AML-193 (cell line): ENCODE measurements at regions not wholly inside any gene's neighbourhood (a gene's known extent, or its start where the extent isn't known, plus 50 kb on each side); places are given as distances from the start of the nearest gene placed in this dataset.

Experiments used
- DNase-seq, 2 experiments: peaks; one replicate each; lab custom pipeline; 2025; lab: John Stamatoyannopoulos, UW

- no peak for DNase-seq
Observed at GRCh38 chr11:92276773-92277172, 52.2 kb downstream of the FAT3 start.

GRCh38 chr11:92277871-92278270 lies 53.3 kb downstream of the FAT3 start:
- no peak for DNase-seq

DNA sequence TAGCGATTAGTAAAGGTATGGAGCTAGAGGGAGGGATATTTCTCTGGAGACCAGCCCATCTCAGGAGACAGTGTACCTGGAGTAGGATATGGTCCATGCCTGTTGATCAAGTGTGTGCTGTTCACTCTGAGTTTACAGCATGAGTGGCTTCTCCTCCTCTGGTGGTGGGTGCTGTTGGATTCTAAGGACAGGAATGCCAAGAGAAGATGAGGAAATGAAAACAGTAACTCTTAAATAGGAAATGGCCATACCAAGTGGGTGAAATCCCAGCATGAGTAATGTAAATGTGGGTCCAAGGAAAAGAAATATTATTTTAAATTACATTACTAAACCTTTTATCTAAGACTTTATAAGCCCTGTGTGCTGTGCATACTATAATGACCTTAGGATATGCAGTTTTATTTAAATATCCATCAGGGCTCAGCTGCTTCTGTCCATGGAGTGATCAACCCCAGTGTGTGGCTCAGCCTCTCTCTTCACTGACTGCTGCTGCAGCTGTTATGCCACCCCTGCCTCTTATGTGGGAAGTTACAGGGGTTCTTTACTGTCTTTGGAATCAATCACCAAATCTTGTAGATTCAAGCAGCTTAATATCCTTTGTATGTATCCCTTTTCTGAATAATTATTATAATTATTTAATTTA lies 54.3 kb downstream of the FAT3 start:
- no peak for DNase-seq

DNA sequence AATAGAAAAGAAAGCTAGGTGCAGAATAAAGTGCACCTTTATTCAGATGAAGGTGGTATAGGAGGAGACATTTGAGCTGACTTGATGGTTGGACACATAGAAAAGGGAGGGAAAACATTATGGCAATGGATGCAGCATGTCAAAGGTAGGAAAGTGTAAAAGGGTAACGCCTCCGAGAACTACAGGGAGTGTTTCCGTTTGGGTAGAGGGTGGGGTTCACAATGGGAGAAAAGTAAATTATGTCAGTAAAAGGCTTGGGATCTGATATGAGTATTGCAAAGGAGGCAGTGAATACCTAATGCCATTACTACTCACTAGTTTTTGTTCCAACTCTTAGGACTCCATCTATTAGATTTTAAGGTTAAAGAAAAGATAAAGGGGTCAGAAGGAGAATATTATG lies 59.5 kb downstream of the FAT3 start:
- DNase-seq, result no peak

DNA sequence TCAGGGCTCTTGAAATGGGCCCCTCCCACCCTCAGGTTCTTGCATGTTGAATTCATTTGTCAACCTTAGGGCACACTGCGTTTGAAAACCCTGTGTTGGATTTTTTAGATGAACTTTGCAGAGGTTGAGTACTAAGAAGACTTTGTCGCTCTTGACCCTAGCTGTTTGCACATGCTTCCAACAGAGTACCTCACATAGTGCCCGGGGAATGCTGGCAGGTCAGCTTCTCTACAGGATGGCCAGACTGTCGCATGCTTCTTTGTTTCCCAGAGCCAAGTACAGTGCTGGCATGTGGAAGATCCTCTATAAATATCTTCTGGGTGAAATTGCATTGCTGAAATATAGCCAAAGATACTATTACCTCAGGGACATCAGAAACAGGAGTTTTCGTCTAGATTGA lies 59.9 kb downstream of the FAT3 start:
- no peak for DNase-seq

- no peak for DNase-seq
Observed at GRCh38 chr11:92285776-92286175, 61.2 kb downstream of the FAT3 start.

- no peak for DNase-seq
Observed at GRCh38 chr11:92286709-92287108, 62.1 kb downstream of the FAT3 start.

GRCh38 chr11:92295175-92296137 lies 70.8 kb downstream of the FAT3 start:
- DNase-seq, result no peak

- DNase-seq, result no peak
Observed at GRCh38 chr11:92296138-92296515, 71.5 kb downstream of the FAT3 start.

- no peak for DNase-seq
Observed at GRCh38 chr11:92297567-92298553, 73.2 kb downstream of the FAT3 start.

- DNase-seq, result no peak
Observed at GRCh38 chr11:92300876-92301275, 76.3 kb downstream of the FAT3 start.

DNA sequence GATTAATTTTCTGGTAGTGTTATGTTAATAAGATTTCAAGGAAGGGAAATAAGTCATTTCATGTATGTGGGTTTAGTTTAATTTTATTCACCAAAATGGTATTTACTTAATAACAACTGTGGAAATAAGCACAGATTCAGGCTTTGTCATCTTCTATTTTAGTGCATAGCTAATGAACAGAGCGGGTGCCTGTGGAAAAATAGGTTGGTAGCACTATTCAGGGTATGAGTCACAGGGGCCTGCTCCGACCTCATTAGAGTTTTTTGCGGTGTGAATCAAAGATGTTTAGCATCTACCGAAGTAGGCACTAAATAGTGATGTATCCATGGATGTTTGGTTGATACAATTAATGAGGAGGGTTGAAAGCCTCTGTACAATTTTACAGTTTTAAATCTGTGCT lies 78.2 kb downstream of the FAT3 start:
- no peak for DNase-seq

DNA sequence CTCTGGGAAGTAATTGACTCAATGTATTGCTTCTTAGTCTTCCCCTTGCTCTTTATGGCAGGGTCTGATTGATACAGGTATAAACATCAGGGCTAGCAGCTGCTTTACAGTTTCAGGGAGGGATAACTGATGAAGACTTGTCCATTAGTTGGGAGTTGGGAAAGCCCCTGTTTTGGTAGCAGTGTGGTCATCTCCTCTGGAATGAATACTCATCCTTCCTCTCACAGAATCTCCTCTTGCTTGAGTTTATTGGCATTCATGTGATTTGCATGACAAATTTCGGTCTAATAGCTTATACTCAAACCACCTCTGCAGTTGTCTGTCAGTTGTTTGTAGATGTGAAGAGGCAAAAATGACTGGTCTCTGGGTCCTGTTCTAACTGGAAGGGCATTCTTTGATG lies 79.7 kb downstream of the FAT3 start:
- DNase-seq, result no peak

DNA sequence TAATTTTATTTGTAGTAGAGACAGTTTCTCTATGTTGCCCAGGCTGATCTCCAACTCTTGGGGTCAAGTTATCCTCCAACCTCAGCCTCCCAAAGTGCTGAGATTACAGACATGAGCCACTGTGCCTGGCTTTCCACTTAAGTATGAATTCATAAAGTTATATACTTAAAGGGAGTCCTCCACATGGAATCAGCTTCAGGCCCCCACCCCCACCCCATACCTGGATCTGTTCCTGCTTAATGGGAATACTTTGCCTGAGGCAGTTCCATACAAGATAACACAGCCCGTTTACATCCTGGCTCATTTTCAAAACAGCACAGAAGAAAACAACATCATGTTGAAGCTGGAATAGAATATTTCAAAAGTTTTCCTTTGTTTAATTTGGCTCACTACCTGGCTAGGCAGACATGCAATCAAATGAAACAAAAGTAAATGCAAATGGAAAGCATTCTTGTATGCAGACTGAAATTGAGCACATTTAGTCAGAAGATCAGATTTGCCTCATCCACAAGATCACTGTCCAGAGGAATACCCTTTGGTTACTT lies 82.4 kb downstream of the FAT3 start:
- DNase-seq, result no peak

DNA sequence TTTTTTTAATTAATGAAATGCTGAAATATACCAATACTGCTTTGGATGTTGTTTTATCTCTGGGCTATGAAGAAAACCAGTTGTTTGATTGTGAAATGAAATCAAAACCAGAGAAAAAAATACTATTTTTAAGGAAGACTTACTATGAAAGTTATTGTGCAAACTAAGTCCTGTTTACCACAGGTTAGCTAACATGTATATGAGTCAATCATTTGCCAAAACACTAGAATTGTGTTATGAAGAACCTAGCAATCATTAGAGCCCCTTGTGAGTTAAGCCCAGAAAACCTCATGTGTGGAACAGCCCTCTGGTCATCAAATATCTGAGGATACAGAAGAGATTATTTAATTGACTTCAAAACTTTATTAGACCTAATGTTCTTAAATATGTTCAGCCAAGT lies 83.7 kb downstream of the FAT3 start:
- DNase-seq, result no peak

- DNase-seq, result peak in 1 of 2 experiments; percentile 3
Observed at GRCh38 chr11:92311616-92312449, 87.2 kb downstream of the FAT3 start.

DNA sequence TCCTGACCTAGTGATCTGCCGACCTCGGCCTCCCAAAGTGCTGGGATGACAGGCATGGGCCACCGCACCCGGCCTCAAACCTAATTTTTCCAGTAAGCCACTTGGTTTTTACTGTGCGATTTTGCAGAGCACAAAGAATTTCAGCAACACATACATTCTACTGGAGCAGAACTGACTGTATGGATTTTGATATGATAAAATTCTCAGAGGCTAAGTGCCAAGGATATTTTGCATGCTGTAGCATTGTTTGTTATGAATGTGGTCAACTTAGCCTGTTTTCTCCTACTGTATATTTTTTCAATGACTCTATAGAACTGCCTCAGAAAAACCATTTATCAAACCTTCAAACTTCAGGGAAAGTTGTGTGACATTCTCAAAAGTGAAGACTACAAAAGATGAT lies 89.2 kb downstream of the FAT3 start:
- DNase-seq, result no peak

DNA sequence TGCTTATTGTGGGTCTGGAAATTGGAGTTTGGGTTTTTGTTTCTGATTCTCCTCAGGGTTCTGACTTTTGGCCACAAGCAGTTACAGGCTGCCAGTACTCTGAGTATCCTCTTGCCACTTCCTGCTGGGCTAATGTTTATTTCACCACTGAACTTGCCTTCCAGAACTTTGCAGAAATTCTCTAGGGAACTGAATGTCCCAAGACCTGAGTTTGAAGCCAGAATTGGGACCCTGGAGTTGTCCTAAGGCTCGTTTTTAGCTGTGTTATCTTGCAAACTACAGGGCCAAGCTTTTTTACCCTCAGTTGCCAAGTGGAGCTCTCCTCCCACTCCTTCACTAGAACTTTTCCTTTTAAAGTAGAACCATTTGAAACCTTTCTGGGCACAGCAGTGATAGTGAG lies 89.9 kb downstream of the FAT3 start:
- DNase-seq, result no peak

DNA sequence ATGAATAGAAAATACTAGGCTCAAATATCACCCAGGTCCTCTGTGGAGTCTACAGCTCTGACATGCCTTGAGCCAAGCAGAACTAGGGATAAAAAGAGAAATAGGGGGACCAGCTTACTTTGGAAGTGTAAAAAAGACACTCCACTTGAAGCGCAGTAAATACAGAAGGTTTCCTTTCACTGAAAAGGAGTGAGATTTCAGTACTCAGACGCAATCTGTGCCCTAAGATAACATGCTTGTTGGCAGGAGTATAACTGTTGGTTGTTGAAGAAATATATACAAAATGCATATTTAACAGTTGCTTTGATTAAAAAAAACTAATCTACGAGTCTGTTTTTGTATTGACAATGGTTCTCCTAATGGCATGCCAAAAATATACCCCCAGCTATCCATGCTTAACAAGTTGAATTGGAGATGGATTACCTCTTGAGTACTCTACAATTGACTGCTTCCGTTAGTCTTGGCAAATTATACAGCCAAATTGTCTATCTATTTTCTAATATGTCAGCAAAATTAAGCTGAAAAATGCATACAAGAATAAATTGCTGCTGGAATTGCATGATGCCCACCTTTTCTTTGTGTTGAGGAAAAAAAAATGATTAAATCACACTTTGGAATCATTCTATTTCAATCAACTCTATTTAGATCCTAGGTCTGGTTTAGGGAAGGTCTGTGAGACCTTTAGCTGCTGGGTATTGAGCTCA lies 91.6 kb downstream of the FAT3 start:
- no peak for DNase-seq

- DNase-seq, result no peak
Observed at GRCh38 chr11:92317222-92317621, 92.6 kb downstream of the FAT3 start.
